Endothelial cell (in vitro differentiated cells): ENCODE measurements at regions not wholly inside any gene's neighbourhood (a gene's known extent, or its start where the extent isn't known, plus 50 kb on each side); places are given as distances from the start of the nearest gene placed in this dataset.

Experiments
- DNase-seq: peaks from one replicate; pipeline ENCODE4 v3.0.0; 2021; ENCODE audit warnings: low spot score
- H3K27ac Mint-ChIP-seq: one replicate; pipeline ENCODE4 v1.8.0; 2021; ENCODE audit warnings: mixed read lengths, inconsistent platforms; ENCODE audit not compliant: unreplicated experiment
- H3K27me3 Mint-ChIP-seq: one replicate; pipeline ENCODE4 v1.8.0; 2021; ENCODE audit warnings: mild to moderate bottlenecking, moderate library complexity, mixed read lengths, inconsistent platforms; ENCODE audit not compliant: unreplicated experiment
- H3K36me3 Mint-ChIP-seq: one replicate; pipeline ENCODE4 v1.8.0; 2021; ENCODE audit warnings: mild to moderate bottlenecking, low read depth, mixed read lengths, inconsistent platforms; ENCODE audit not compliant: unreplicated experiment
- H3K4me1 Mint-ChIP-seq: one replicate; pipeline ENCODE4 v1.8.0; 2021; ENCODE audit warnings: mild to moderate bottlenecking, mixed read lengths, inconsistent platforms; ENCODE audit not compliant: unreplicated experiment
- H3K4me3 Mint-ChIP-seq: one replicate; pipeline ENCODE4 v1.8.0; 2021; ENCODE audit warnings: mild to moderate bottlenecking, mixed read lengths, inconsistent platforms; ENCODE audit not compliant: unreplicated experiment
- H3K9me3 Mint-ChIP-seq: one replicate; pipeline ENCODE4 v1.8.0; 2021; ENCODE audit warnings: mixed read lengths, inconsistent platforms; ENCODE audit not compliant: unreplicated experiment
- TF ChIP-seq, protein P1 (sequence below): fragments of 200-600 bp; sonication (generic); IDR thresholded peaks from one replicate; pipeline ENCODE4 v1.5.0; 2021; ENCODE audit warnings: antibody characterized with exemption; ENCODE audit not compliant: unreplicated experiment

- Mint-ChIP-seq H3K4me3 (no peak overlapping the region), H3K4me1 (peaks cover 3% of the 10 kb centered on the region), H3K27ac (no peak overlapping the region)
These were observed 458.6 kb downstream of the ZNF608 start for GRCh38 chr5:124287813-124288212.

DNA sequence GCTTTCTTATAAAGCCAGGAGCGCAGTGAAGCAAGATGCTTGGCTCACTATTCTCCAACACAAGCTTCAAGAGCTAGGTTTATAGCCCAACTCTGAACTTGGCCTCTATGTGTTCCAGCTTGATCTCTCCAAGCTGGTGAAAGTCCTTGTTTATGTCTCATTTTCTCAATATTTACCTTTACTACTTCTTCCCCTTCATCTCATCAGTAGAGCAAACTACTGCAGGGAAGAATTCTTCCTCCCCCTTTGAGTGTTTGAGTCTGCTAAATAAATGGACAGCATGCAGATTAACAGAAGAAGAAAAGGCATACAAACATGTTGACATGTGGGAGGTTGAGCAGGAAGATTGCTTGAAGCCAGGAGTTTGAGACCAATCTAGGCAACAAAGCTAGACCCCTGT lies 460.7 kb downstream of the ZNF608 start:
- peaks cover 3% of the 10 kb centered on the region for H3K4me1 Mint-ChIP-seq
- no peak for DNase-seq
- H3K27me3 Mint-ChIP-seq, result peaks cover 2% of the 10 kb centered on the region
- H3K27ac Mint-ChIP-seq, result no peak overlapping the region
- H3K9me3 Mint-ChIP-seq, result no peaks in the 10 kb centered on the region
- H3K4me3 Mint-ChIP-seq, result no peak overlapping the region
- H3K36me3 Mint-ChIP-seq, result no peaks in the 10 kb centered on the region
- TF ChIP-seq, protein P1, sequence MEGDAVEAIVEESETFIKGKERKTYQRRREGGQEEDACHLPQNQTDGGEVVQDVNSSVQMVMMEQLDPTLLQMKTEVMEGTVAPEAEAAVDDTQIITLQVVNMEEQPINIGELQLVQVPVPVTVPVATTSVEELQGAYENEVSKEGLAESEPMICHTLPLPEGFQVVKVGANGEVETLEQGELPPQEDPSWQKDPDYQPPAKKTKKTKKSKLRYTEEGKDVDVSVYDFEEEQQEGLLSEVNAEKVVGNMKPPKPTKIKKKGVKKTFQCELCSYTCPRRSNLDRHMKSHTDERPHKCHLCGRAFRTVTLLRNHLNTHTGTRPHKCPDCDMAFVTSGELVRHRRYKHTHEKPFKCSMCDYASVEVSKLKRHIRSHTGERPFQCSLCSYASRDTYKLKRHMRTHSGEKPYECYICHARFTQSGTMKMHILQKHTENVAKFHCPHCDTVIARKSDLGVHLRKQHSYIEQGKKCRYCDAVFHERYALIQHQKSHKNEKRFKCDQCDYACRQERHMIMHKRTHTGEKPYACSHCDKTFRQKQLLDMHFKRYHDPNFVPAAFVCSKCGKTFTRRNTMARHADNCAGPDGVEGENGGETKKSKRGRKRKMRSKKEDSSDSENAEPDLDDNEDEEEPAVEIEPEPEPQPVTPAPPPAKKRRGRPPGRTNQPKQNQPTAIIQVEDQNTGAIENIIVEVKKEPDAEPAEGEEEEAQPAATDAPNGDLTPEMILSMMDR, result no peak

More at GRCh38 chr5:124287813-124288212, 458.6 kb downstream of the ZNF608 start:
- Mint-ChIP-seq H3K27me3 (peaks cover 2% of the 10 kb centered on the region), H3K36me3 (no peaks in the 10 kb centered on the region), H3K9me3 (no peaks in the 10 kb centered on the region)
- DNase-seq, result no peak
- TF ChIP-seq, protein P1, result no peak

DNA sequence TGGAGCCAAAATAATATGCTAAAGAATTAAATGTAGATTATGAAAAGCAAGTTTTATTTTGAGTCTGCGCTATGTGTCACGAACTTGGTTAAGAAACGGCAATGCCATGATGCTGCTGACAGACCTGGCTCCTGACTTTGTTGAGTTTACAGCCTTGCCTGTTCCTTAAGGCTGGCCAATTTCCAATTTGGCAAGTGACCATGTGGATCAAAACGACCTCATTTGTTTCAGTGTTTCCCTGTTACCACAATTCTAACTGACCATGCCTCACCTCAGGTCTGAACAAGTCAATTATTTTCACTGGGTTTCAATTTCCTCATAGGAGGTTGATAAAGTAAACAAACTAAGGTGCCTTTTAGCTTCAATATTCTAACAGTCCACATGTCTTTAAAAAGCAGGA lies 461.4 kb downstream of the ZNF608 start:
- peaks cover 3% of the 10 kb centered on the region for H3K4me1 Mint-ChIP-seq
- H3K4me3 Mint-ChIP-seq, result no peak overlapping the region
- no peak for DNase-seq
- no peak overlapping the region for H3K27ac Mint-ChIP-seq
- peaks cover 2% of the 10 kb centered on the region for H3K27me3 Mint-ChIP-seq
- H3K9me3 Mint-ChIP-seq, result no peaks in the 10 kb centered on the region
- H3K36me3 Mint-ChIP-seq, result no peaks in the 10 kb centered on the region
- TF ChIP-seq, protein P1, result no peak

DNA sequence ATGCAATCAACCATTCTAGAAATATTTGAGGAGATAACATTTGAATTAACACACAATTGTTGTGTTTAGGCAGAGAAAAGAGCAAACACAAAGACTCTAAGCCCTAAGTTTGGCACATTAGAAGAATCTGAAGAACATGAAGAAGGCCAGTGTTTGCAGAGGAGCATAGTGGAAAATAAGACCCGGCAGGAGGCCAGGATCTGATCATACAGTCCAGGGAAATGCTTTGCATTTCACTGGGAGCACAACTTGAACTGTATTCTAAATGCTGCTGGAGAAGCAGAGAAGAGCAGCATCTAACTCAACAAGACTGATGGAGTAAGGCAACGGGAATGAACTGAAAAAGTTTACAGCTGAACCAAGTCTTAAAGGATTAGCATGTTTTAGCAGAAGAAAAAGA lies 463.4 kb downstream of the ZNF608 start:
- DNase-seq, result no peak

GRCh38 chr5:124280079-124280478 lies 466.4 kb downstream of the ZNF608 start:
- Mint-ChIP-seq H3K4me3 (no peak overlapping the region), H3K4me1 (peaks cover 3% of the 10 kb centered on the region), H3K36me3 (no peaks in the 10 kb centered on the region), H3K27me3 (no peaks in the 10 kb centered on the region), H3K27ac (no peak overlapping the region), H3K9me3 (no peaks in the 10 kb centered on the region)
- DNase-seq, result no peak
- TF ChIP-seq, protein P1, result no peak

More for the DNA sequence above, 463.4 kb downstream of the ZNF608 start:
- no peaks in the 10 kb centered on the region for H3K36me3 Mint-ChIP-seq
- H3K4me3 Mint-ChIP-seq, result no peak overlapping the region
- peaks cover under 1% of the 10 kb centered on the region for H3K4me1 Mint-ChIP-seq
- H3K27me3 Mint-ChIP-seq, result peaks cover 2% of the 10 kb centered on the region
- TF ChIP-seq, protein P1, result no peak
- no peak overlapping the region for H3K27ac Mint-ChIP-seq
- no peaks in the 10 kb centered on the region for H3K9me3 Mint-ChIP-seq
